WTC11 (cell line): ENCODE measurements at regions not wholly inside any gene's neighbourhood (a gene's known extent, or its start where the extent isn't known, plus 50 kb on each side); places are given as distances from the start of the nearest gene placed in this dataset.

Experiments used
- ATAC-seq: fragments of 200-7000 bp; cut with Tn5 transposase; 2 replicates; pipeline ENCODE4 v1.10.0; 2021; ENCODE audit warnings: mild to moderate bottlenecking, moderate library complexity
- CTCF ChIA-PET: fragments of 300-600 bp; sonication (Branson Sonifier 250); formaldehyde crosslinking; loops from one replicate; lab custom pipeline; 2021; ENCODE audit warnings: antibody characterized with exemption; lab: Charles Lee
- POLR2A ChIA-PET: fragments of 350-600 bp; sonication (Branson Sonifier 250); formaldehyde crosslinking; loops from one replicate; lab custom pipeline; 2021; ENCODE audit warnings: antibody characterized with exemption; lab: Charles Lee
- DNase-seq: peaks from one replicate; pipeline ENCODE4 v3.0.0; 2021; ENCODE audit warnings: low spot score
- H3K27ac Mint-ChIP-seq: 2 replicates; pipeline ENCODE4 v1.8.0; 2021; ENCODE audit warnings: mixed read lengths
- H3K27me3 Mint-ChIP-seq: 2 replicates; pipeline ENCODE4 v1.8.0; 2021; ENCODE audit warnings: low read depth, mild to moderate bottlenecking, moderate library complexity, mixed read lengths
- H3K36me3 Mint-ChIP-seq: 2 replicates; pipeline ENCODE4 v1.8.0; 2021; ENCODE audit warnings: mixed read lengths
- H3K4me1 Mint-ChIP-seq: 2 replicates; pipeline ENCODE4 v1.8.0; 2022; ENCODE audit warnings: mixed read lengths
- H3K4me3 Mint-ChIP-seq: 2 replicates; pipeline ENCODE4 v1.8.0; 2021; ENCODE audit warnings: mild to moderate bottlenecking, moderate library complexity, mixed read lengths
- H3K9me3 Mint-ChIP-seq: 2 replicates; pipeline ENCODE4 v1.8.0; 2021; ENCODE audit warnings: mixed read lengths
- ATF3 ChIP-seq: sonication (generic); formaldehyde crosslinking; conservative IDR thresholded peaks from 2 replicates; pipeline ENCODE4 v1.8.1; 2022; ENCODE audit warnings: mild to moderate bottlenecking, missing genetic modification reagents
- CREM ChIP-seq: sonication (generic); formaldehyde crosslinking; IDR thresholded peaks from 2 replicates; pipeline ENCODE4 v1.8.1; 2022; ENCODE audit warnings: mild to moderate bottlenecking, missing genetic modification reagents, moderate library complexity
- ETV6 ChIP-seq: sonication (generic); formaldehyde crosslinking; IDR thresholded peaks from 2 replicates; pipeline ENCODE4 v1.8.1; 2022; ENCODE audit warnings: mild to moderate bottlenecking, missing genetic modification reagents
- FOXP1 ChIP-seq: sonication (generic); formaldehyde crosslinking; IDR thresholded peaks from 2 replicates; pipeline ENCODE4 v1.8.0; 2022; ENCODE audit warnings: missing genetic modification reagents, mild to moderate bottlenecking, moderate library complexity, borderline replicate concordance
- GRHL2 ChIP-seq: fragments of 250-450 bp; sonication (Bioruptor Pico); IDR thresholded peaks from 2 replicates; pipeline ENCODE4 v1.8.0; 2022; ENCODE audit warnings: mild to moderate bottlenecking, moderate library complexity; ENCODE audit not compliant: insufficient replicate concordance, severe bottlenecking
- HMGA2 ChIP-seq: fragments of 250-450 bp; sonication (Bioruptor Pico); IDR thresholded peaks from 2 replicates; pipeline ENCODE4 v1.4.0; 2021; ENCODE audit warnings: mild to moderate bottlenecking, moderate library complexity
- IRF2 ChIP-seq: sonication (generic); formaldehyde crosslinking; IDR thresholded peaks from 2 replicates; pipeline ENCODE4 v1.8.0; 2022; ENCODE audit warnings: low read depth, missing genetic modification reagents, borderline replicate concordance
- KAT7 ChIP-seq: sonication (generic); formaldehyde crosslinking; IDR thresholded peaks from 2 replicates; pipeline ENCODE4 v1.8.1; 2023; ENCODE audit warnings: missing genetic modification reagents, mild to moderate bottlenecking, borderline replicate concordance
- MYBL2 ChIP-seq: sonication (generic); formaldehyde crosslinking; IDR thresholded peaks from 2 replicates; pipeline ENCODE4 v1.8.1; 2023; ENCODE audit warnings: mild to moderate bottlenecking, moderate library complexity, missing genetic modification reagents
- NFATC4 ChIP-seq: fragments of 250-450 bp; sonication (Bioruptor Pico); IDR thresholded peaks from 2 replicates; pipeline ENCODE4 v1.9.0; 2021; ENCODE audit warnings: mild to moderate bottlenecking
- PRDM15 ChIP-seq: sonication (generic); formaldehyde crosslinking; IDR thresholded peaks from 2 replicates; pipeline ENCODE4 v1.8.0; 2022; ENCODE audit warnings: missing genetic modification reagents
- SMAD3 ChIP-seq: sonication (generic); formaldehyde crosslinking; IDR thresholded peaks from 2 replicates; pipeline ENCODE4 v1.8.0; 2022; ENCODE audit warnings: missing genetic modification reagents, mild to moderate bottlenecking, borderline replicate concordance
- SMAD4 ChIP-seq: sonication (generic); formaldehyde crosslinking; IDR thresholded peaks from 2 replicates; pipeline ENCODE4 v1.8.0; 2022; ENCODE audit warnings: mild to moderate bottlenecking, missing genetic modification reagents
- SOX15 ChIP-seq: fragments of 250-450 bp; sonication (Bioruptor Pico); IDR thresholded peaks from 2 replicates; pipeline ENCODE4 v1.9.0; 2021; ENCODE audit warnings: mild to moderate bottlenecking
- STAT6 ChIP-seq: sonication (generic); formaldehyde crosslinking; conservative IDR thresholded peaks from 2 replicates; pipeline ENCODE4 v1.8.1; 2023; ENCODE audit warnings: mild to moderate bottlenecking, low read depth, missing genetic modification reagents, moderate library complexity
- TF ChIP-seq, protein P1 (sequence below): fragments of 250-450 bp; sonication (Bioruptor Pico); IDR thresholded peaks from 2 replicates; pipeline ENCODE4 v1.9.0; 2021; ENCODE audit warnings: mild to moderate bottlenecking, borderline replicate concordance
- TF ChIP-seq, protein P2 (sequence below): sonication (generic); formaldehyde crosslinking; IDR thresholded peaks from 2 replicates; pipeline ENCODE4 v1.8.1; 2022; ENCODE audit warnings: low read depth, mild to moderate bottlenecking, moderate library complexity, missing genetic modification reagents, borderline replicate concordance

- TF ChIP-seq PRDM15 (no peak), GRHL2 (CRISPR knock-in tag) (no peak), STAT6 (CRISPR knock-in tag) (no peak), ATF3 (no peak), ETV6 (no peak), KAT7 (CRISPR knock-in tag) (no peak), SMAD3 (no peak)
- TF ChIP-seq, protein P1, sequence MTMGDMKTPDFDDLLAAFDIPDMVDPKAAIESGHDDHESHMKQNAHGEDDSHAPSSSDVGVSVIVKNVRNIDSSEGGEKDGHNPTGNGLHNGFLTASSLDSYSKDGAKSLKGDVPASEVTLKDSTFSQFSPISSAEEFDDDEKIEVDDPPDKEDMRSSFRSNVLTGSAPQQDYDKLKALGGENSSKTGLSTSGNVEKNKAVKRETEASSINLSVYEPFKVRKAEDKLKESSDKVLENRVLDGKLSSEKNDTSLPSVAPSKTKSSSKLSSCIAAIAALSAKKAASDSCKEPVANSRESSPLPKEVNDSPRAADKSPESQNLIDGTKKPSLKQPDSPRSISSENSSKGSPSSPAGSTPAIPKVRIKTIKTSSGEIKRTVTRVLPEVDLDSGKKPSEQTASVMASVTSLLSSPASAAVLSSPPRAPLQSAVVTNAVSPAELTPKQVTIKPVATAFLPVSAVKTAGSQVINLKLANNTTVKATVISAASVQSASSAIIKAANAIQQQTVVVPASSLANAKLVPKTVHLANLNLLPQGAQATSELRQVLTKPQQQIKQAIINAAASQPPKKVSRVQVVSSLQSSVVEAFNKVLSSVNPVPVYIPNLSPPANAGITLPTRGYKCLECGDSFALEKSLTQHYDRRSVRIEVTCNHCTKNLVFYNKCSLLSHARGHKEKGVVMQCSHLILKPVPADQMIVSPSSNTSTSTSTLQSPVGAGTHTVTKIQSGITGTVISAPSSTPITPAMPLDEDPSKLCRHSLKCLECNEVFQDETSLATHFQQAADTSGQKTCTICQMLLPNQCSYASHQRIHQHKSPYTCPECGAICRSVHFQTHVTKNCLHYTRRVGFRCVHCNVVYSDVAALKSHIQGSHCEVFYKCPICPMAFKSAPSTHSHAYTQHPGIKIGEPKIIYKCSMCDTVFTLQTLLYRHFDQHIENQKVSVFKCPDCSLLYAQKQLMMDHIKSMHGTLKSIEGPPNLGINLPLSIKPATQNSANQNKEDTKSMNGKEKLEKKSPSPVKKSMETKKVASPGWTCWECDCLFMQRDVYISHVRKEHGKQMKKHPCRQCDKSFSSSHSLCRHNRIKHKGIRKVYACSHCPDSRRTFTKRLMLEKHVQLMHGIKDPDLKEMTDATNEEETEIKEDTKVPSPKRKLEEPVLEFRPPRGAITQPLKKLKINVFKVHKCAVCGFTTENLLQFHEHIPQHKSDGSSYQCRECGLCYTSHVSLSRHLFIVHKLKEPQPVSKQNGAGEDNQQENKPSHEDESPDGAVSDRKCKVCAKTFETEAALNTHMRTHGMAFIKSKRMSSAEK (CRISPR knock-in tag): no peak
- TF ChIP-seq, protein P2, sequence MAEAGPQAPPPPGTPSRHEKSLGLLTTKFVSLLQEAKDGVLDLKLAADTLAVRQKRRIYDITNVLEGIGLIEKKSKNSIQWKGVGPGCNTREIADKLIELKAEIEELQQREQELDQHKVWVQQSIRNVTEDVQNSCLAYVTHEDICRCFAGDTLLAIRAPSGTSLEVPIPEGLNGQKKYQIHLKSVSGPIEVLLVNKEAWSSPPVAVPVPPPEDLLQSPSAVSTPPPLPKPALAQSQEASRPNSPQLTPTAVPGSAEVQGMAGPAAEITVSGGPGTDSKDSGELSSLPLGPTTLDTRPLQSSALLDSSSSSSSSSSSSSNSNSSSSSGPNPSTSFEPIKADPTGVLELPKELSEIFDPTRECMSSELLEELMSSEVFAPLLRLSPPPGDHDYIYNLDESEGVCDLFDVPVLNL (CRISPR knock-in tag): no peak
- TF ChIP-seq, all 79 proteins: peak for 0
Observed at GRCh38 chr2:217513258-217513657, 489.5 kb downstream of the TNS1 start (continued).

DNA sequence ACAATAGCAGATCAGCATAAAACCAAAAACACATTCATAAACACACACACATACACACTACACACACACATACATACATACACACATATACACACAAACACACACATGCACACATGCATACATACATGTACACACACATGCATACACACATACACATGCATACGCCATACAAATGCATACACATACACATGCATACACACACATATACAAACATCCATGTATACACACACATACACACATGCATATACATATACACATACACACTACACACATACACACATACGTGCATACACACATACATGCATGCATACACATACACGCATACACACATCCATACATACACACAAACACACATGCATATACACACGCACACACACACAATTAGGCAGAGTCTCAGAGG, 490.1 kb downstream of the TNS1 start:
- Mint-ChIP-seq H3K36me3 (no peaks in the 10 kb centered on the region), H3K4me3 (no peak overlapping the region), H3K4me1 (peaks cover 15% of the 10 kb centered on the region), H3K27ac (no peak overlapping the region), H3K9me3 (peaks cover 4% of the 10 kb centered on the region; the same call in 1 of the 2 replicates), H3K27me3 (peaks cover 3% of the 10 kb centered on the region)
- ChIA-PET CTCF (no interaction called here), POLR2A (no interaction called here)
- ATAC-seq: no peak
- no peak for DNase-seq
- TF ChIP-seq HMGA2 (no peak), FOXP1 (CRISPR knock-in tag) (no peak), STAT6 (CRISPR knock-in tag) (no peak), SMAD4 (CRISPR knock-in tag) (no peak), SOX15 (CRISPR knock-in tag) (no peak), PRDM15 (no peak), CREM (no peak), IRF2 (CRISPR knock-in tag) (no peak), MYBL2 (CRISPR knock-in tag) (no peak), NFATC4 (CRISPR knock-in tag) (no peak)
